CMK (cell line): ENCODE measurements at regions not wholly inside any gene's neighbourhood (a gene's known extent, or its start where the extent isn't known, plus 50 kb on each side); places are given as distances from the start of the nearest gene placed in this dataset.

ENCODE experiments used
- DNase-seq: peaks from one replicate; pipeline ENCODE4 v3.0.0-alpha.2; 2010; ENCODE audit warnings: low read depth

DNA sequence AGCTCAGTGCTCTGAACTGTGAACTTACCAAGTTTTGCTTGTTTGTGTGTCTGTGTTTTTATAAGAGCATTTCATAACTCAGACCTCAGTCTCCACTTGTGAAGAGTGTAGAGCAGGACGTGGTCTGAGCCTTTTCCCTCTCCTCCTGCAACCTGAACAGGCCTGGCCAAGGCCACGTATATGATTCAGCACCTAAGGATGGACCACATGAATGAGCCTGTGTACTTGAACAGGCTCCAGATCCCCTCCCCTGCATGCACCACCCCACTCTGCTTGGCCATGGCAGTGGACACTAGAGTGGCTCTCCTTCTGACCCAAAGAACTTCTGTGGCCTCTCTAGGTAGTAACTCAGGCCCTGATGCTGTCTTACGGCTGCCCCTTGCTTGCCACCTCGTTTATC, 125.9 kb upstream of the FSTL4 start:
- no peak for DNase-seq

DNA sequence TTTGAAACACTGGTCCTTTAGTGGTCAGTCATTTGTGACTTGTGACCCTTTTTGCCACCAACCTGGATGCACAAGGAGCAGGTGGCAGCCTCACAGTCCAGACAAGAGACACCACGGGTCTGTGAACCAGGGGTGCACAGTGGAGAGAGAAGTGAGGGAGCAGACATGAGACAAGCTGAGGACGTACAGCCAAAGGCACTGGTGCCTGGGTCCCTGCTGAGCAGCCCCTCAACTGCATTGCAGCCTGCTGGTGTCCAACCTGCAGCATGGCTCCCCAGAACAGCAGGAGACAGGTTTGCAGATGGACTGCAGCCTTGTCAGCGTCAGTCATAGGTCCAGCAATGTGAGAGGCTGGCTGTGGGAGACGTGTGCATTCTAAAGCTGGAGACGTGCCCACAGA, 124.2 kb upstream of the FSTL4 start:
- no peak for DNase-seq

DNA sequence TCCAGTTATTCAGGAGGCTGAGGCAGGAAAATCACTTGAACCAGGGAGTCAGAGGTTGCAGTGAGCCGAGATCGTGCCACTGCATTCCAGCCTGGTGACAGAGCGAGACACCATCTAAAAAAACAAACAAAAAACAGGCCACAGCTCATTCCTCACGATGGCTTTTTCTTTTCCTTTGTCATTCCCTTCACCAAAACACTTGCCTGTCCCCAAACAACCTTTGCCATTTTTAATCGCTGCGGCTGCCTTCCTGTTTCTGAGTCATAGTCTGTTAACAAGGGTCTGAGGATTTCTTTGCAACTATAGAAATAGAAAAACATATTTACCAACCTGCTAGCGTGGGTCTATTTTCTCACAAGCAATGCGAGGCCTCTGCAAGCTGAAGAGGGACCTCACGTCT, 123.0 kb upstream of the FSTL4 start:
- no peak for DNase-seq

DNA sequence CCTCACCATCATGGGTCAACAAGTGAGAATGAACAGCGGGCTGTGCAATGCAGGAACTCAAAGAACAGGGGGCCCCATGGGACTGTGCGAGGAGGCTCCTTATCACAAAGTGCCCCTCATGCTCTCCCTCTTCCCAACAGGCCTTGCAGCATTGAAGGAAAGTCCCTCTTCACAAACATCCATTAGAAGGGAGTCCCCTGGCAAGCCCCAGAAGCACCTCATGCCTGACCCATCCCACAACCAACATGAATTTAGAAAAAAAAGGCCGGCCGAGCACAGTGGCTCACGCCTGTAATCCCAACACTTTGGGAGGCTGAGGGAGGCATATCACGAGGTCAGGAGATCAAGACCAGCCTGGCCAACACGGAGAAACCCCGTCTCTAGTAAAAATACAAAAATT, 122.6 kb upstream of the FSTL4 start:
- DNase-seq, result no peak

DNA sequence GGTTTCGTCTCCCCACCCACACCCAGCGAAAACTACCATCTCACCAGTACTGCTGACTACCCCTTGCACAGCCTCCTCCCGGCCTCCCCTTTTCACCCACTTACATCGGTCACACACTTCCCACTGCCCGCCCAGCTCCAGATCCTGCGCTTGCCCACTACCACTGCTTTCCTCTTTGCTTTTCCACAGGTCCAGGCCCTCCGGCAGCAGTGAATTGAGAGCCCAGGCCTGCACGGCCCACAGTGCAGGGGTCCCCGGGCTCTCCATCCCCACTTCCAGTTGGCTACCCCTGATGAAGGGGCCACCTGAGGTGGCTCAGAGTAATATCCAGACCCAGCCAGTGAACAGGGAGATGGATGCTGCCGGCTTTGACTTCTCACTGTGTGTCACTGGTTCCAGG, 120.2 kb upstream of the FSTL4 start:
- DNase-seq, result no peak

DNA sequence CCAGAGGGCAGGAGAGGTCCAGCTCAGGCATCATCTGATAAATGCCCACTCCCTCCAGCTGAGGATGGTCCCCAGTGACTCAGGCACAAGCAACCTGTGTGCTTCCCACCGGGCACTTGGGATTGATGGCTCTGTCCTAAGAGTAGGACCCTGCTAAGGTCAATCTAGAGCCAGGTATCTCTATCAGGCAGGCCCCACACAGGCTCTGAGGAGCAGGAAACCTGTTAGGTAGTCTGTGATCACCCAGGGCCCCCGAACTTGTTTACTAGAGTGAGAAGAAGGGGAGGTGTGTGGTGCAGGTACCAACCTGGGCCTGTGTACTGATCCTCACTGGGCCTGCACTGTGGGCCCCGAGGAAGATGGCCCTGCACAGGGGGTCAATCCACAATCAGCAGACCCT, 119.6 kb upstream of the FSTL4 start:
- DNase-seq, result no peak

DNA sequence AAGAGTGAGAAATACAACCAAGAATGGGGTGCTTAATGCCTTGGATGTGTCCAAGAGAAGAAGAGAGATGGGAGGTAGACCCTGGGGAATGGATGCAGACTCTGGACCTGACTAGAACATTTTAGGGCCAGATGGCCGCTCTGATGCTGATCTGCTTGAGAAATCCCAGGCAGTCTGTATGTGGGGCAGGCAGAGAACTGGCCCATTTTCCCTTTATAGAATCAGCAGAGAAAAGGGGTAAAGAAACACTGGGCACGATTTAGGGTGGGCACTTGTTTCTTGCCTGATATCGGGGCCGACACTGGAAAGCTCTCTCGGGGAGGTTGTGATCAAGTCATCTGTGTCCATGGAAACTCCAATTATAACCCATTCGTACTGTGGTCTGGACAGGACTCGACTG, 118.5 kb upstream of the FSTL4 start:
- DNase-seq, result no peak

DNA sequence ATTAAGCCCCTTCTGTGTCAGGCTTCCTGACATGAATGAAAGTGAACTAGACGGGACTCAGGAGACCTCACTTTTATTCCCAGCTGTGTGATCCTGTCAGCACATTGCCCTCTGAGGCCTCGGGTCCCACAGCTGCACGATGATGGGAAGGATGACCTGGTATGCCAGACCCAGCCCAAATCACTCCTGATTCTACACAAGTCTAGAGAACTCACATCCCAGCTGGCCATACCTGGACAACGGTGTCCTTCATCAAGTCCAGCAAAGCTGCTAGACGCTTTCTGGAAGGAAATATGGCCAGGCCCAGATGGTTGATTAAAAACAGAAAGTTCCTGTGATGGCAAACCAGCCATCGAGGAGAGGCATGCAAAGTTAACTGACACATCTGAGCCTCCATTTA, 118.0 kb upstream of the FSTL4 start:
- no peak for DNase-seq

DNA sequence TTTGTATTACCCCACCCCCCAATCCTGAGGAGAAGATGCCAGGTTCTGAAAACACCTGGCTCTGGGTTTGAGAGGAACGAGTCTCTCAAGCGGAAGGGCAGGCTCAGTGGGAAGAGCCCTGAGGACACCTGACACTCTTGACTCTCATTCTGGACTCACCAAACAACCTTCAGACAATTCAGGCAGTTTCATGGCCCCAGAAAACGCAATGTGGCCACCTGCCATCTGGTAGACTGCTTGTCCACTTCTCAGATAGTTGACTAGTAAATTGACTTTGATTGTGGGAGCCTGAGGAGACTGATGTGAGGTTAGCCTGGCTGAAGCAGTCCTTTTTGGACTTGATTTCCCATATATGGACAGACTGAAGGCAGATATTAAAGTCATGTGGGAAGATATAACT, 117.5 kb upstream of the FSTL4 start:
- DNase-seq, result no peak

DNA sequence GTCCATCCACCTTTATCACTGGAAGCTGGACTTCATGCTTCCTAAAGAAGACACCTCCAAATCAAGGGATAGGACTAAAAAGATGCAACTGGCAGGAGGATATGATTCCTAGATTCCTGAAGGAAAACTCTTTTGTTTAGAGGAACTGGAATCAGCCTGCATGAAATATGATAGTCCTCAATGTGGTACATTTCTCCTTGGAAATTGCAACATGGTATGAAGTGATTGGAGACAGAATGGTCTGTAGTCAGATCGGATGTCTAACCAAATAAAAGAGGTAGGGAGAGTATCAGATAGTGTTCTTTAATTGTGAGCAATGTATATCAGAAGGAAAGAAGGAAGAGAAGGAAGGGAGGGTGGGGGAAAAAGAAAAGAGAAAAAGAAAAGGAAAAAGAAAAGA, 116.1 kb upstream of the FSTL4 start:
- no peak for DNase-seq

DNA sequence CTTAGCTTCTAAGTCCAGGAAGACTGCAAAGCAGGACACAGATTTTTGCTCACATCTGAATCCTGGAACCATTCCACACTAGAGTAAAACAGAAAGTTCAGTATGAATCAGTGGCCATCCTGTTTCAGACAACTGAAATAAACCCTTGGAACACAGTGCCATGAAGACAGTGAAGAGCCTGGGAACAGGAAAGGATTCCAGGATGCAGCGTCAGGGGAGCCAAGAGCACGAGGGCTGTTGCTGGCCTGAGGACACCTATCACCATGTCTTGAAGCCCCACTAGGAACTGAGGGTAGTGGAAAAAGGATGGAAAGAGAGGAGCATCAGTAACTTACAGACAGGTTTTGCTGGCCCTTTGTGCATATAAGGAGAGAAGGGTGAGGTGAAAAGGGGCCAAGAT, 115.3 kb upstream of the FSTL4 start:
- no peak for DNase-seq

DNA sequence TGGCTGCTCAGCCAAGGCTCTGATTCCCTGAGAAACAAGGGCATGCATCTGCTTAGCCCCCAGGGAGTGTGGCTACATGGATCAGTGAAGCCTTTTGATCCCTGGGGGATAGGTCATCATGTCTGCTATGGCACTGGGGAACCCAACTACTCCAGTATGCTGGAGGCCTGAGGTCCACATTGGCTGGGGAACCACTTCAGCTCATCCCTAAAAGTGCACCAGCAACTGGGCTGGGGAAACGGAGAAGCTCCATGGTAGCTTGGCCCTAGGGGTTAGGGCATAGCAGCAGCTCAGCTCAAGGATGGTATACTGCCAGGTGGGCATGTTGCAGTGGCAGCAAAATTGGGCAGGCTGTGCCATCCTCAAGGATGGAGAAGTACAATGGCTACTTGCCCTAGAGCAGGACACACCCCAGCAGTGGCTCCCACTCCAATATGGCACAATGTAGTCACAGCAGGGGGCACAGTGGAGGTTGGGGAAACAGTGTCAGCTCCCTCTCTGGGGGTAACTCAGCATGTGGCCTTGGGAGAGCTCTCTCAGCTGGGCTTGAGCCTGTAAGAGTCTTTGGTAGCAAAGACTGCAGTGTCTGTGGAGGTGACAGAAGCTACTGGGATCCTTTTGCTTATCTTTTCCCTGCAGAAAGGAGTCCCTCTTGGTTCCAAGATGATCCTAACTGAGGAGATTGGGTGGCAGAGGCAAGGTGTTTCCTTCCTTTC, 111.5 kb upstream of the FSTL4 start:
- no peak for DNase-seq

DNA sequence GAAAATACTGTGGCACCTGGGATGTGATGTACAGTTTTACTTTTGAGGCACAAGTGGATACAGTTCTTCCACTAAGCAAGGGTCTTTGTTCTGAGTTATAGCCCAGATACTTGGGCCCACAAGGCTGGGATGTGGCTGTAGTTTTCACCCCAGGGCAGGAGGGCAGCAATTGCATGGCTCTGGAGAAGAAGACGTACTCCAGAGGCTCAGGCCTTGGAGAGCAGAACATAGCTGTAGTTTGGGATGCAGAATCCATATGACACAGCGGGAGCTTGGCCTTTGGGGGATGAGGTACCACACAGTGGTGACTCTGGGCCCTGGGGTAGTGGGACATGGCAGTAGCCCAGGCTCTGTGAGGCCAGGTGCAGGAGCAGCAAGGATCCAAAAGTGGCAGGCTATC, 110.8 kb upstream of the FSTL4 start:
- DNase-seq, result no peak

DNA sequence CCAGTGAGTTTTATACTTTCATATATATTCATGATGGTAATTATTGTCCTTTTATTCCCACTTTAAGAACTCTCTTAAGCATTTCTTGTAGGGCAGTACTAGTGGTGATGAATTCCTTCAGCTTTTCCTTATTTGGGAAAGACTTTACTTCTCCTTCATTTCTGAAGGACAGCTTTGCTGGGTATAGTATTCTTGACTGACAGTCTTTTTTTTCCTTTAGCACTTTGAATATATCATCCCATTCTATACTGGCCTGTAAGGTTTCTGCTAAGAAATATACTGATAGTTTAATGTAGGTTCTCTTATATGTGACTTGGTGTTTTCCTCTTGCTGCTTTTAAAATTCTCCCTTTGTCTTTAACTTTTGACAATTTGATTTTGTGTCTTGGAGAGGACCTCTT, 109.0 kb upstream of the FSTL4 start:
- DNase-seq, result no peak

DNA sequence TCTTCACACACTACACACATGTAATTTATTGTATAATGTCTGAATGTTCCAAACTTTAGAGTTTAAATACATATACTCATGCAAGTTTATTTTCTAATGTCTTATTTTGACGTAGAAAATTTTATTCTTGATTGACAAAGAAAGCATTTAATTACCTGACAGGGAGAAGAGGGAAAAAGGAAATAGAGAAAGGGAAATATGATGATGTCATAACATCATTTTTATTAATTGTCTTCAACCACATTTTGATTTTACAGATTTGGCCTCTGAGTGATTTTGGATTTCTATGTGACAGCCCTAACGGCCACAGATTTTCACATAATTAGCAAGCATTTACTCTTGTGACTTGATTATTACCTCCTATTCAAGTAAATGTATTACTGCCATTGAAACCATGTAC, 106.1 kb upstream of the FSTL4 start:
- no peak for DNase-seq

DNA sequence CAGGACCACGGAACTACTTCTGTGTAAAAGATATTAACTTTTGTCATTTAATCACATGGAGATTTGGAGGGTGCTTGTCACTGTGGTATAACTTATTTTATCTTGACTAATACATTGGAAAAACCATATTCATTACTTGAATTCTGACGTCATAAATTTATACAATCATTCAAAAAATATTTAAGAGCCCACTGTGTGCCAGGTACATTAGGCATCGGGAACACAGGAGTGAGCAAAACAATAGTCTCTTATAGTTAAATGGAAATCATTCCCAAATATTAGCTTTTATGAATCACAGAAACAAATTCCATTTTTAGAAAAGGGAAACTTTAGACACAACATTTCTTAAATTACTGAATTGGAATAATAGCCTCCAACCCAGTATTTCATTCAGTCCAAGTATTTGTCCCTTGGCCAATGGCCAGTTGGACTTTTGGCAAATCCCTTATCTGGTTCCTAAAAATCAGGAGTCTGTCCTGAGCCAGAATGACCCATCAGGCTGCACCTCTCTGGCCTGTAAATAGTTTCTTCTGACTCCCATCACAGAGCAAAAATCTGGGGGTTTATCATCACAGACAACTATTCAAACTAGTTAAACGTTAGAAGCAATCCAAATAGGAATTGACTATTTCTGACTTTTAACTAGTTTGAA, 104.3 kb upstream of the FSTL4 start:
- DNase-seq, result no peak

DNA sequence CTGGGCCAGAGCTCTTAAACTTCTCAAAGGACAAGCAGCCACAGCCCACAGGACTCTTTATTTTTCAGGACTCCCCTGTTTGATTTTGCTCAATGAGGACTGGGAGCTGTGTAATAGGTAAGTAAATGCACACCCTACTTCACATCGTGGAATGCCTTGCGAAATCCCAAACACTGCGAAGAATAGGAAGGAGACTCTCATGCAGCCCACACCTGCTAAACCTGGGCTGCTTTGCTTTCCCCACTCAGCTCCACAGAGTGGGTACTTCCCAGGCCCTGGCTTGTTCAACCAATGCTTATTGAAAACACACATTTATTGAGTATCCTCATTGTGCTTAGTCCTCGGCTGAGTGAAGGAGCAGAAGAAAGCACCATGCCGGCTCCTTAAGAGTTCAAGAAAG, 103.3 kb upstream of the FSTL4 start:
- DNase-seq, result no peak

DNA sequence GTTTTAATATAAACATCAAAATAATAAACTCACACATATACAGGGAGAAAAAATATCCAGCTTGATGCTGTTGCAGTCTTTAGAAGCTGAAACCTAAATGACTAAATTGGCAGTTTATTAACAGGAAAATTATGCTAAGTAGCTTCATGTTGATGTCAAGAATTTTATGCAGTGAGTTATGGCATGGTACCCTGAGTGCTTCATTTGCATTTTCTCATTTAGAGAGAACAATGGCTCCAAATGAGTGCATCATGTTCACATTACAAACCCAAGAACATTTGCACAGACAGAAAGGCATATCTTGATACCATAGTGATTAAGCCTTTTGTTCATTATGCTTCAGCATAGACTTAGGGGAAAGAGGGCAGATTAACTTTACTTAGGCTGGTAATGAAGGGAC, 102.9 kb upstream of the FSTL4 start:
- DNase-seq, result no peak

DNA sequence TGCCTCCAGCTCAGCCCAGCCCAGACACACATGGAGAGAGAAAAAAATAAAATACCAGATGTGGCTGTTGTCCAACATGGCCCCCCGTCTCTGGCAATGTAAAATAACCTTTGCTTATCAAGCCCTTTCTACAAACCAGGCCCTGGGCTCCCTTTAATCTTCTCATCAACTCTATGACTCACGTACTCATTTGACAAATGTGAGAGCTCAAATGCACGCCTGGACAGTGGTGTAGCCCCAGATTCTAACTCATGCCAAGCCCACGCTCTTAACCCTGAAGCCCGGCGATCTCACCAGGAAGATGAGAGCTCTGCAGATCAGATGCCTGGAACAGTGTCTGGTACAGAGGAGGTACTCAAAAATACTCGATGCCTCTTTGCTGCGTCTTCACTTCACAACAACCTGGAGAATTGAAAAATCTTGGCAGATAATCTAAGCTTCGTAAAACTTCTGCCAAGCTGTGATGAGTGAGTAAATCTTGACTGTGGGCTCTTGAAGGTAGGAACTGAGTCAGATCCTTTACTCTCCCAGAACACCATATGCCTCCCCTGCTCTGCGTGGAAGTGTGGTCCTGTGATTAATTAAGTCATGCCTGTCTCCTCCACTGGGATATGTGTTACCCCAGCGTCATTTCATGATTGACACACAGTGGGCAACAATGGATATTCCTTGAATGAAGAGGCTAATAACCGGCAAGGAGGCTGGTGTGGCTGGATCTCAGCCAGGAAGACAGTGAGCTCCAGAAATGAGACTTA, 102.0 kb upstream of the FSTL4 start:
- no peak for DNase-seq

DNA sequence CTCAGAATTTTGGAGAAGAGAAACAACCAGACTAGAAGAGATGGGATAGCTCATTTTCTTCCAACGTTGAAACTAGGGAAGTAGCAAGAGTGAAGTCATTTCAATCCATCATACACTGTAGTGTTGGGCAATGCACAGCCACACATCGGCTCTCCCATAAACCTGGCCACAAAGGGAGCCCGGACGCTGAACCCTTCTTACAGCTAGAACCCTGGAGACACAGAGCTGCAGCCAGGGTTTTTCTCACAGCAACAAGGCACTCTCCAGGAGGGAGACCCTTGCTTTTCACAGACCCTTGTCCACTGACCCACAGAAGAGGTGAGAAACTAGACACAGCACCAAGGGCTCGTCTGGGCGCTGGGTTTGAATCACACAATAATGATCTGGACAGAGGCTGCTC, 101.4 kb upstream of the FSTL4 start:
- no peak for DNase-seq

DNA sequence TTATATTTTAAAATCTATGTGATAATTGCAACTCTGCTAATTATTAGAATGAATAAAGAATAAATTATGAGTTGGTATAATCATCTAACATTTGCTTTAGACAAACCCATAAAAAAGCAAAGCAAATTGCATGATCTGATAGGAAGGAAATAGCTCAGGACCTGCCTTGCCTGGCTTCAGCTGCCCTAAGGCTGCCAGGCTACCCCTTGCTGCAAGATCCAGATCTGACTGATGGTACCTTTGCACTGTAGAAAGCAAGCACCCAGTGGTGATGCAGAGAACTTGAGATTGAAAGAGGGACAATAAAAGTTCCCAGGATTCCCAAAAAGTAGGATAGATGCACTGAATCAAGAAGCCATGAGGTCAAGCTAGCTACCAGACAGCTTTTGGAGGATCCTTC, 100.9 kb upstream of the FSTL4 start:
- no peak for DNase-seq

DNA sequence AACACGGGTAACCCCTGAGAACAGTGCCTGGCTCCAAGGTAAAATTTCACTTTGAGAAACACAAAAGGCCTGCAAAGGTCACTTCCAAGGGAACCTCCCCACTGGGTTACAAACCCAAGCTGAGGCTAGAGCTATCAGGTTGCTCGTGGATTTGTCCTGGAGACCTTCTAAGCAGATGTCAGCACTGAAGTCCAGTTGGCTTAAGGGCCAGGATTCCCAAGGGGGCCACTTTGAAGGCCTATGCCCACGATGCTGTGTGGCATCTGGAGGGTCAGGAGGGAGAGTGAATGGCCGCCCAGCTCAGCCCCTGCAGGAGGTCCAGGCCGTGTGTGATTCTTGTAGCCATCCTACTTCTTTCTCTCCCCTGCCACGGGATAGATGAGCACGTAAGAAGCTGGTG, 100.2 kb upstream of the FSTL4 start:
- DNase-seq, result no peak

DNA sequence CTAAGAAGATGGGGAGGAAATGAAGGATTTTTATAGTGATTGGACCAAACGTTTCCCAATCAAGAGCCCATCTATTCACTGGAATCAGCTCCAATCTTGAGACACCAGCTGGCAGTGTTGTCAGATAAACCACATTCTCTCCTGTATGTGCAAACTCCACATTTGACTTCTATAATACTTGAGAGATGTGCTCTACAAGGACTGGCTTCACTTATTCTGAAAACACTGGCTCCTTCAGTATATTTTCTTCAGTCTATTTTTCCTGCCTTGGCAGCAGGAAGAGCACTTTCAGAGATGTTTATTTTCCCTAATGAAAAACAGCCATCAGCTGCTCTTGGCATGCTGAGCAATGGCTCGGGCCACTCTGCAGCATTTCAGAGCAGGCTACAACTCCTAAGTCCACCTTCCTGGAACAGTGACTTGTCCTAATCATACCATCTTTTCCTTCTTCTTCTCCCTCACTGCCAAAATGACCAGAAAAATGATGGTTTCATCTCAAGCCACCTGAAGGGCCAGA, 96.9 kb upstream of the FSTL4 start:
- DNase-seq, result no peak
